ENCODE measurements at regions not wholly inside any gene's neighbourhood (a gene's known extent, or its start where the extent isn't known, plus 50 kb on each side); places are given as distances from the start of the nearest gene placed in this dataset.
"Not testable (repeated sequence)": the region's sequence is repeated elsewhere in the genome, so short reads cannot be mapped to it uniquely, and the experiment has no call there.

- not testable (repeated sequence) for H3K27ac ChIP-seq; DNase-seq (ENCODE audit: low read depth, low spot score)
These were observed 287.4 kb upstream of the ADARB2 start for GRCh38 chr10:2024750-2025149.

DNA sequence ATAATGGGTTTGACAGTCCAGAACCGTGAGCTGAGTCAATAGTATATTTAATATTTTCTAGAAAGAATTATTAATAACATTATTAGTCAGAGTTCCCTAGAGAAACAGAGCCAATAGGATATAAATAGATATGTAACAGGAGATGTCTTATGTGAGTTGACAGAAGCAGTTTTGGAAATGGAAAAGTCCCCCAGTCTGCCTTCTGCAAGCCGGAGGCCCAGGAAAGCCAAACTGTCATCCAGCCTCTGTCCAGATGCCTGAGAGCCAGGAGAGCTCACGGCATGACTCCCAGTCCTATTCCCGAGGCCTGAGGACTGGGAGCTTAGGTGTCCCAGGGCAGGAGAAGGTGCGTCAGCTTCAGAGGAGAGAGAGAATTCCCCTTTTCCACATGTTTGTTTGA is 286.4 kb upstream of the ADARB2 start:
- no peak overlapping the region for H3K27ac ChIP-seq
- no peak for DNase-seq (ENCODE audit: low read depth, low spot score)

DNA sequence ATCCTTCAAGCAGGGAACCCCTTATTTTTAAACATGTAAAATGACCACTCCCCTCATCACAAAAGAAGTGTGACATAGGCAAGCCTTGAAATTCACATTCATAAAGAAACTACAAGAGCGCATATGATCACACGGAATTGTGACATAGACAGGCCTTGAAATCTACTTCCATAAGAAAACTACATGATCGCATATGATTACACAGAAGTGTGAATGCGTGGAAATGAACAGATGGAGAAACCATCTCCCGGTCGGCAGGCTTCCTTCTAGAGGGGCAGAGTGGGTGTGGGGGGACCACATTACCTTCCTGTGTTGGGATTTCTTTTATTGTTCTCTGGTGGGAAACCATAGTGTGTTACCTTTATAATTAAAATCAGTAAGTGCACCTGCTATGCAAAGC is 285.1 kb upstream of the ADARB2 start:
- no peak for DNase-seq (ENCODE audit: low read depth, low spot score)

DNA sequence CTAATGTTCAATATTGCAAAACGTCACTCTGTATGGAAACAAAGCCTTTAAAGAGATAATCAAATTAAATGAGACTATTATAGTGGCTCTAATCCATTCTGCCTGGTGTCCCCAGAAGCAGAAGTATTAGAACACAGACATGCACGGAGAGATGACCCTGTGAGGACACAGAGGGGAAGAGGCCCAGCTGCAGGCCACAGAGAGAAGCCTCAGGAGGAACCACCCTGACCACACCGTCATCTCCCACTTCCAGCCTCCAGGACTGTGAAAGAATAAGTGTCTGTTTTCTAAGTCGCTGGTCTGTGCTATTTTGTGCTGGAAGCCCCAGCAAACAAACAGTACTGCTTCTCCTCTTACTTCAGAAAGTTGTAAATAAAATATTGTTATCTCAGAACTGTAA is 283.5 kb upstream of the ADARB2 start:
- no peak overlapping the region for H3K27ac ChIP-seq
- DNase-seq (ENCODE audit: low read depth, low spot score): no peak

More for the DNA sequence above, 285.1 kb upstream of the ADARB2 start:
- H3K27ac ChIP-seq: no peak overlapping the region

DNA sequence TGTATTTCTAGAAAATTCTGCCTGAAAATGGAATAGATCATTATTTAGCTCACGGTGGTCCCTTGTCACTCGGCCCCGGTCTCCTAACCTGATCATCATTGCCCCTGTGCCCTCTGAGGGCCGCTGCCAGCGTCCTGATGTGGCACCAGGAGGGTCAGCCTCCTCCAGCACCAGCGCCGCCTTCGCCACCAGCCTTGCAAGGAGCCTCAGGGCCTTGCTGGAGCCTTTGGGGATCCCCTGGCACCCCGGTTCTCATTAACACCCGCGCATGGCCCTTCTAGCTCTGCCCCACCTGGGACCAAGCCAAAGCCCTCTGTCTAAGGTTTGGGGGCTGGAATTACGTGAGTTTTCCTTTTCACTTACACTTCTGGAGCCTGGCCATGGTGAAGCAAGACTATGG is 282.5 kb upstream of the ADARB2 start:
- DNase-seq (ENCODE audit: low read depth, low spot score): no peak
- no peak overlapping the region for H3K27ac ChIP-seq

GRCh38 chr10:2019281-2019680 is 282.0 kb upstream of the ADARB2 start:
- no peak overlapping the region for H3K27ac ChIP-seq

GRCh38 chr10:2014541-2014940 is 277.2 kb upstream of the ADARB2 start:
- DNase-seq (ENCODE audit: low read depth, low spot score): no peak
- no peak overlapping the region for H3K27ac ChIP-seq

More at GRCh38 chr10:2019281-2019680, 282.0 kb upstream of the ADARB2 start:
- DNase-seq (ENCODE audit: low read depth, low spot score): no peak

- H3K27ac ChIP-seq: no peak overlapping the region
- DNase-seq (ENCODE audit: low read depth, low spot score): no peak
These were observed 274.9 kb upstream of the ADARB2 start for GRCh38 chr10:2012209-2012608.

GRCh38 chr10:2011106-2011716 is 273.9 kb upstream of the ADARB2 start:
- H3K27ac ChIP-seq: no peak overlapping the region
- no peak for DNase-seq (ENCODE audit: low read depth, low spot score)

DNA sequence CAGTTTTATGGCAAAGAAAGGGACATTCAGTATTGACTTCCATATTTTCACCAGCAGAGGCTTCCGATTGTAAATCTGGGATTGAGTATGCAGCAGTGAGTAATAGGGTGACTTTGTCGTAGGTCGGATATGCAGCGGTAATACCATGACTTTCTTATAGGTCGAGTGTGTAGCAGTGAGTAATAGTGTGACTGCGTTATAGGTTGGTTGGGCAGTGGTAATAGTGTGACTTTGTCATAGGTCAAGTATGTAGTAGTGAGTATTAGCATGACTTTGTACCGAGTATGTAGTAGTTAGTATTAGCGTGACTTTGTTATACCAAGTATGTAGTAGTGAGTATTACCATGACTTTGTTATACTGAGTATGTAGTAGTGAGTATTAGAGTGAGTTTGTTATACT is 268.2 kb upstream of the ADARB2 start:
- no peak for DNase-seq (ENCODE audit: low read depth, low spot score)
- no peak overlapping the region for H3K27ac ChIP-seq

DNA sequence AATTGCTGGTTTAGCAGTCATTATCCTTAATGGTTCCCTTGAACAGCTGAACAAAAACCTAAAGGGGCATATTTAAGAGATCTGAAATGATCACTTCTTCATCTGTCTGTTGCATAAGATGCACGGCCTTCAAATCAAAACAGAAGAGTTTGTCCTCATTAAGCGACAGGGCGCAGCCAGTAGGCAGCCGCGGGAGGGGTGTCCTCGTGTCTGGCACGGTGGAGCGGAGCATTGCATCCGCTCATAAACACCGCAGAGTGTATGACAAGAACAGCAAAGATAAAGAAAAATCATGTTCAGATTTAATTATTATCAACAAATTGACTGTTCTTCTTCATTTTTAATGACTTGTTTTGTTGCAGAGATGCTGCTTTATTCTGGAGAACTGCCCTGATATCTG is 255.6 kb upstream of the ADARB2 start:
- no peak overlapping the region for H3K27ac ChIP-seq
- DNase-seq (ENCODE audit: low read depth, low spot score): no peak

GRCh38 chr10:1989090-1989489 is 251.8 kb upstream of the ADARB2 start:
- H3K27ac ChIP-seq: no peak overlapping the region
- DNase-seq (ENCODE audit: low read depth, low spot score): no peak

DNA sequence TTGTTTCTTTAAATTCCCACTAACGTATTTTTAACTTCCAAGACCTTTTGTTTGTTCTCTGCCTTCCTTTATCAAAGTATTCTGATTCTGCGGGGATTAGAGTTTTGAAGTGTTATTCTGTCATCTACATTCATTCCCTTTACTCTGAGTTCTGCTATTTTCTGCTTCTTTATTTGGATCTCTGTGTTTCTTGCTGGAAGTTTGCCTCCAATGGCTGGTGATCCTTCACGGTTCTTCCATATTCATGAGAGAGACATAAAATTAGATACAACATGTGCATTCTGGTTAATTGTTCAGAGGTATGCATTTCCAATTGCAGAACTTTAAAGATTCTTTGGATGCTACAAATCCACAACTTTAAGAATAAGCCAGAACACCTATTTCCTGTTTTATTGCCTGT is 244.7 kb upstream of the ADARB2 start:
- DNase-seq (ENCODE audit: low read depth, low spot score): no peak
- H3K27ac ChIP-seq: no peak overlapping the region

GRCh38 chr10:1980459-1980858 is 243.1 kb upstream of the ADARB2 start:
- DNase-seq (ENCODE audit: low read depth, low spot score): no peak

GRCh38 chr10:1978584-1978983 is 241.3 kb upstream of the ADARB2 start:
- no peak overlapping the region for H3K27ac ChIP-seq
- peak; percentile 1 for DNase-seq (ENCODE audit: low read depth, low spot score)

More at GRCh38 chr10:1980459-1980858, 243.1 kb upstream of the ADARB2 start:
- H3K27ac ChIP-seq: no peak overlapping the region

GRCh38 chr10:1977461-1977860 is 240.1 kb upstream of the ADARB2 start:
- no peak overlapping the region for H3K27ac ChIP-seq
- no peak for DNase-seq (ENCODE audit: low read depth, low spot score)

DNA sequence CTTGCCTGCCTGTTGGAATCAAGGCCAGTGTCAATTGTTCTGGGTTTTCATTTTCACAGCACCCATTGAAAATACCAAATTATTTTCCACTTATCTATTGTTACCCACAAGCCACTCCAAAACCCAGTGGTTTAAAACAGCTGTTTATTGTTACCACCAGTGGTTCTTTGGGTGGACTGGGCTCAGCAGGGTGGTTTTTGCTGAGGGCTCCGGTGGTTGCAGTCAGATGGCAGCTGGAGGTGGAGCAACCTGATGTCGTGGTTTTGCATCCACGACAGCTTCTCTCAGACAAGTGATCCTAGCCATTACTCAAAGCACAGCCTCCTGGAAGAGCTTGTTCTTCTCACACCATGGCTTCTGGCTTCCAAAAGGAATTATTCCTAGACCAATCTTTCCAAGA is 235.1 kb upstream of the ADARB2 start:
- no peak overlapping the region for H3K27ac ChIP-seq
- DNase-seq (ENCODE audit: low read depth, low spot score): no peak

- no peak overlapping the region for H3K27ac ChIP-seq
- DNase-seq (ENCODE audit: low read depth, low spot score): no peak
These were observed 231.1 kb upstream of the ADARB2 start for GRCh38 chr10:1968257-1969033.

GRCh38 chr10:1966712-1967376 is 229.5 kb upstream of the ADARB2 start:
- no peak for DNase-seq (ENCODE audit: low read depth, low spot score)

GRCh38 chr10:1964476-1964875 is 227.2 kb upstream of the ADARB2 start:
- DNase-seq (ENCODE audit: low read depth, low spot score): no peak
- H3K27ac ChIP-seq: no peak overlapping the region

More at GRCh38 chr10:1966712-1967376, 229.5 kb upstream of the ADARB2 start:
- no peak overlapping the region for H3K27ac ChIP-seq

DNA sequence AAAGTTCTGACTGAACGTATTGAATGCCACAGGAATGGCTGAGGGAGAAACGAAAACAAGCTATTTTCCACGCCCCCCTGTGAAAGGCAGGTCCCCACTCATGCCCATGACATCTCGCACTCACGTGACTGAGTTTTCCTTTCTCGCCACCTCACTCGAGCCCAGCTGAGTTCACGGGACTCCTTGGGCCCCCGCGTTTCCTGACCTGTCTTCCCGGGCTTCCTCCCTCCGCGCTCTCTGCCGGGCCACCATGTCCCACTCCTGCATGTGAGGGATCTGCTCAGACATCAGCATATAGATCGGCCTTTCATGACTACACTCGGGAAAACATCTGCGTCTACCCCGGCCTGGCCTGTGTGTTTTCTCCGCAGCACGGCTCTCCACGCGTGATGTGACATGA is 226.0 kb upstream of the ADARB2 start:
- DNase-seq (ENCODE audit: low read depth, low spot score): no peak
- no peak overlapping the region for H3K27ac ChIP-seq

All from epithelial cell of prostate (primary cell).